Gastrocnemius medialis (tissue), 4 donors: ENCODE measurements at regions not wholly inside any gene's neighbourhood (a gene's known extent, or its start where the extent isn't known, plus 50 kb on each side); places are given as distances from the start of the nearest gene placed in this dataset.

Source experiments
- ATAC-seq, 2 donors: fragments of 150-250 bp; one replicate each; pipeline ENCODE4 v1.9.1; 2016
- DNase-seq, 2 donors: peaks; one replicate each; pipeline ENCODE4 v3.0.0-alpha.2; 2019
- H3K27ac ChIP-seq, 4 donors: fragments of 200-600 bp; sonication (generic); 1 replicate in 1 of 4; 2 replicates in 3 of 4; pipeline ENCODE4 v1.5.1; 2016 to 2018; ENCODE audit warnings: mild to moderate bottlenecking in 2 of 4, moderate library complexity in 1 of 4
- H3K27me3 ChIP-seq, 3 donors: fragments of 200-600 bp; sonication (generic) in 2 of 3; 1 replicate in 1 of 3; 2 replicates in 2 of 3; pipeline versions ENCODE4 v1.5.1 to v1.6.0; 2016 to 2019; ENCODE audit warnings: mild to moderate bottlenecking in 1 of 3, moderate library complexity in 1 of 3
- H3K36me3 ChIP-seq, 2 donors: fragments of 200-600 bp; sonication (generic) in 1 of 2; one replicate each; pipeline ENCODE4 v1.5.1; 2017 to 2018
- H3K4me1 ChIP-seq, 2 donors: fragments of 200-600 bp; sonication (generic) in 1 of 2; one replicate each; pipeline ENCODE4 v1.5.1; 2016 to 2017; ENCODE audit warnings: mild to moderate bottlenecking in 2 of 2
- H3K4me3 ChIP-seq, 4 donors: fragments of 200-600 bp; sonication (generic) in 3 of 4; 1 replicate in 1 of 4; 2 replicates in 3 of 4; pipeline ENCODE4 v1.5.1; 2016 to 2019; ENCODE audit warnings: mild to moderate bottlenecking in 2 of 4
- H3K9me3 ChIP-seq, 3 donors: fragments of 200-600 bp; sonication (generic) in 2 of 3; 1 replicate in 1 of 3; 2 replicates in 2 of 3; pipeline ENCODE4 v1.5.1; 2016 to 2019
- POLR2A ChIP-seq, 2 donors: fragments of 450-650 bp; IDR thresholded peaks; one replicate each; pipeline ENCODE4 v1.6.1; 2017; ENCODE audit warnings: antibody characterized with exemption in 2 of 2, mild to moderate bottlenecking in 2 of 2, moderate library complexity in 2 of 2
- in situ Hi-C, 4 donors: fragments of 200-750 bp; cut with MboI; loops; one replicate each; pipeline versions ENCODE4 v1.15.0 to v1.8.0; 2017; ENCODE audit warnings: low sequenced_read_pairs in 4 of 4
- intact Hi-C: fragments of 100-400 bp; cut with DNase I; formaldehyde crosslinking; loops from one replicate; pipeline ENCODE4 v1.15.1; 2023; ENCODE audit warnings: low total_unique reads
- TF ChIP-seq, protein P1 (sequence below), 5 experiments: fragments of 450-650 bp in 3 of 5; fragments of 200-600 bp in 2 of 5; sonication (generic) in 2 of 5; IDR thresholded peaks in 4 of 5; conservative IDR thresholded peaks in 1 of 5; 1 replicate in 4 of 5; 2 replicates in 1 of 5; pipeline ENCODE4 v1.5.1; 2016 to 2019; ENCODE audit warnings: antibody characterized with exemption in 5 of 5, mild to moderate bottlenecking in 3 of 5, moderate library complexity in 3 of 5

GRCh38 chr17:79400989-79401703 is 209.7 kb downstream of the RBFOX3 start:
- peak overlapping the region in 2 of 4 donors; percentile 14 to 33 for H3K4me3 ChIP-seq
- no peaks in the 10 kb centered on the region for H3K9me3 ChIP-seq
- peak; percentile 63 to 76 for ATAC-seq
- peak; percentile 24 to 45 for DNase-seq
- in situ Hi-C loops (no loop called here), intact Hi-C loops (no loop called here)
- H3K27me3 ChIP-seq: peaks cover 61 to 70% (median 67%) of the 10 kb centered on the region in 3 donors
- H3K27ac ChIP-seq: no peak overlapping the region
- peaks cover 0 to 4% of the 10 kb centered on the region in 2 donors for H3K4me1 ChIP-seq
- TF ChIP-seq, protein P1, sequence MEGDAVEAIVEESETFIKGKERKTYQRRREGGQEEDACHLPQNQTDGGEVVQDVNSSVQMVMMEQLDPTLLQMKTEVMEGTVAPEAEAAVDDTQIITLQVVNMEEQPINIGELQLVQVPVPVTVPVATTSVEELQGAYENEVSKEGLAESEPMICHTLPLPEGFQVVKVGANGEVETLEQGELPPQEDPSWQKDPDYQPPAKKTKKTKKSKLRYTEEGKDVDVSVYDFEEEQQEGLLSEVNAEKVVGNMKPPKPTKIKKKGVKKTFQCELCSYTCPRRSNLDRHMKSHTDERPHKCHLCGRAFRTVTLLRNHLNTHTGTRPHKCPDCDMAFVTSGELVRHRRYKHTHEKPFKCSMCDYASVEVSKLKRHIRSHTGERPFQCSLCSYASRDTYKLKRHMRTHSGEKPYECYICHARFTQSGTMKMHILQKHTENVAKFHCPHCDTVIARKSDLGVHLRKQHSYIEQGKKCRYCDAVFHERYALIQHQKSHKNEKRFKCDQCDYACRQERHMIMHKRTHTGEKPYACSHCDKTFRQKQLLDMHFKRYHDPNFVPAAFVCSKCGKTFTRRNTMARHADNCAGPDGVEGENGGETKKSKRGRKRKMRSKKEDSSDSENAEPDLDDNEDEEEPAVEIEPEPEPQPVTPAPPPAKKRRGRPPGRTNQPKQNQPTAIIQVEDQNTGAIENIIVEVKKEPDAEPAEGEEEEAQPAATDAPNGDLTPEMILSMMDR (IDR thresholded peaks at IDR 0.05 in 4 of 5, conservative IDR thresholded peaks at IDR 0.05 in 1 of 5): peak; percentile 58 to 91 (median 71)
- no peak for TF ChIP-seq POLR2A (IDR thresholded peaks at IDR 0.05)
- H3K36me3 ChIP-seq: no peaks in the 10 kb centered on the region

- in situ Hi-C loops: loop anchor here (25.0 kb wide), 2 partner anchors 212 to 337 kb away; partner anchors contain the start of gene ENGASE (in 4 of the 4)
- intact Hi-C loops: no loop called here
- TF ChIP-seq POLR2A (IDR thresholded peaks at IDR 0.05): no peak
- TF ChIP-seq, protein P1 (IDR thresholded peaks at IDR 0.05 in 4 of 5, conservative IDR thresholded peaks at IDR 0.05 in 1 of 5): no peak
- ATAC-seq: no peak
- Histone ChIP-seq H3K9me3 (no peaks in the 10 kb centered on the region), H3K27me3 (peaks cover 62 to 73% (median 66%) of the 10 kb centered on the region in 3 donors), H3K4me1 (peaks cover 0 to 4% of the 10 kb centered on the region in 2 donors), H3K27ac (no peak overlapping the region), H3K4me3 (no peak overlapping the region), H3K36me3 (no peaks in the 10 kb centered on the region)
- no peak for DNase-seq
Observed at GRCh38 chr17:79399610-79400144, 211.2 kb downstream of the RBFOX3 start.

- in situ Hi-C loops: loop anchor here (25.0 kb wide), 2 partner anchors 211 to 336 kb away; partner anchors contain the start of gene ENGASE (in 4 of the 4)
- no peak for DNase-seq
- TF ChIP-seq, protein P1 (IDR thresholded peaks at IDR 0.05 in 4 of 5, conservative IDR thresholded peaks at IDR 0.05 in 1 of 5): no peak
- TF ChIP-seq POLR2A (IDR thresholded peaks at IDR 0.05): no peak
- H3K27ac ChIP-seq: no peak overlapping the region
- no peak overlapping the region for H3K4me3 ChIP-seq
- intact Hi-C loops: no loop called here
- no peaks in the 10 kb centered on the region for H3K36me3 ChIP-seq
- peaks cover 0 to 4% of the 10 kb centered on the region in 2 donors for H3K4me1 ChIP-seq
- ATAC-seq: no peak
- no peaks in the 10 kb centered on the region for H3K9me3 ChIP-seq
- peaks cover 70 to 75% (median 73%) of the 10 kb centered on the region in 3 donors for H3K27me3 ChIP-seq
Observed at GRCh38 chr17:79398441-79398840, 212.4 kb downstream of the RBFOX3 start.

DNA sequence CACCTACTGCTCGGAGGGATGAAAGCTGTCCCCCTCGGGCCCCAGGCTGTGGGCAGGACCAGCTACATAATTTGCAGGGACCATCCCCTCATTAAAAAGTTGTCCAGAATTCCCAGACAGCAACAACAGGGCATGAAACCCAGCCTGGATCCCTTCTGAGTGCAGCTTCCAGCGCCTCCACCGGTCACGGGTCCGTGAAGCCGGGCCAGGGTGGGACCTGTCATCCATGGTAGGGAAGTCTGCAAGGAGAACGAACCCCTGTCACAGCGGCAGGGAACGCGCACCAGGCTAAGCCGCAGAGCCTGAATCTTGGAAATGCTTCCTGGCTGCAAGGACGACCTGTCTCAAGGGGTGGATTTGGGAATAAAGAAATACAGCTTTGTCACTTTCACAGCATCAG is 214.2 kb downstream of the RBFOX3 start:
- Histone ChIP-seq H3K27me3 (peaks cover 62 to 77% (median 67%) of the 10 kb centered on the region in 3 donors), H3K36me3 (no peaks in the 10 kb centered on the region), H3K9me3 (no peaks in the 10 kb centered on the region), H3K4me1 (peaks cover 0 to 4% of the 10 kb centered on the region in 2 donors), H3K27ac (no peak overlapping the region), H3K4me3 (no peak overlapping the region)
- no peak for TF ChIP-seq POLR2A (IDR thresholded peaks at IDR 0.05)
- TF ChIP-seq, protein P1 (IDR thresholded peaks at IDR 0.05 in 4 of 5, conservative IDR thresholded peaks at IDR 0.05 in 1 of 5): no peak
- ATAC-seq: no peak
- in situ Hi-C loops (loop anchor here (25.0 kb wide), 2 partner anchors 209 to 334 kb away; partner anchors contain the start of gene ENGASE (in 4 of the 4)), intact Hi-C loops (no loop called here)
- no peak for DNase-seq
